ELF-1 (cell line): ENCODE measurements at regions not wholly inside any gene's neighbourhood (a gene's known extent, or its start where the extent isn't known, plus 50 kb on each side); places are given as distances from the start of the nearest gene placed in this dataset.

Experiments used
- DNase-seq: peaks from one replicate; pipeline ENCODE4 v3.0.0-alpha.2; 2016; ENCODE audit warnings: low read depth, low spot score

GRCh38 chr14:49381778-49382177 lies 204.4 kb downstream of the RPS29 start:
- no peak for DNase-seq

GRCh38 chr14:49367696-49368095 lies 218.5 kb downstream of the RPS29 start:
- no peak for DNase-seq

DNA sequence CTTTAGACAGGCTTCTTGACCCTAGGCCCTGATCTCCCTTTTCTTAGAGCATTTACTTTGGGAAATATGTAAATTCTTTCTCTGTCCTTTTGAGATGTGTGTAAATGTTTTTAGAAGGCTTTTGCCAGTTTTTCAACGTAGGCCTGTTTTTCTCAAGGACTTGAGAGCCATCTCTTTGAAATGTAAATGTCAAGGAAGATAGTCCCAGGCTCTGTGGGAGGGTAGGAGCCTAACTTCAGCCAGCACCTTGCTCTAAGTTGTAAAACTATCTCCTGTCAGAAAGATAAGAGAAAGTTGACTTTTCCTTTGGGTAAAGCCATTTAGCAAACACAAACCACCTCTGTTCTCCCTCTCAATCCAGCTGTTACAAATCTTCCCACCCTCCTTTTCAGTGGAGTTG lies 219.8 kb downstream of the RPS29 start:
- DNase-seq = peak; percentile 35

DNA sequence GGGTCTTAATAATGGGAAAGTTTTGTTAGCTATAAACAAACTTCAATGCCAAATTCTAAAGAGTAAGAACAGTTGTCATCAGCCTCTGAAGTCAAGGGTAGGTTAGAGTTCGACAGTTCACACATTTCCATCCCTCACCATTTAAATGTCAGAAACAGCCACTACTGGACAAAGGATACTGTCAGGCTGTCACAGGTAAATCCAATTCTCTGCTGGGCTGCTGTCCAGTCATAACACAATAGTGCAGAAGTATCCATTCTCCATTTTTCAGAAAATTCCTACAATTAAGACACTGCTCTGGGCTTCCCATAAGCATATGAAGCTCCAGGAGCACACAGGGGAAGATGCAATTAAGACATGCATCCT lies 221.4 kb downstream of the RPS29 start:
- DNase-seq = no peak

- DNase-seq = no peak
These were observed 222.1 kb downstream of the RPS29 start for GRCh38 chr14:49363821-49364751.

DNA sequence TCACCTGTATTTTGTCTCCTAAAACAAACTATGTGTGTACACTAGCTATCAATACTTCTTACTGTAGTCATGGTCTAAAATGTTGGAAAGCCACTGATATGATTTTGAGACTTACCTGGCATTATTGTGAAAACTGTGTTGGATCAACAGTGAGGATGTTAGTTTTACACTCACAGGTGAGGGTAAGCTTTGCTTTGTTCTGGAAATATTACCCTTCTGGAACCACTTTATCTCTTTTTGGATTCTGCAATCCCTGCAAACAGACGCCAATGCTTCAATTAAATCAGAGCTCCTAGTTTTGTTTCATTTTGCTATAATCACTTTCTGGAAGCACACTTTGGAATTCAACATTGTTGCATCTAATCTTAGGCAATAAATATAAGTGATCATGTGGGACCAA lies 223.3 kb downstream of the RPS29 start:
- no peak for DNase-seq

DNA sequence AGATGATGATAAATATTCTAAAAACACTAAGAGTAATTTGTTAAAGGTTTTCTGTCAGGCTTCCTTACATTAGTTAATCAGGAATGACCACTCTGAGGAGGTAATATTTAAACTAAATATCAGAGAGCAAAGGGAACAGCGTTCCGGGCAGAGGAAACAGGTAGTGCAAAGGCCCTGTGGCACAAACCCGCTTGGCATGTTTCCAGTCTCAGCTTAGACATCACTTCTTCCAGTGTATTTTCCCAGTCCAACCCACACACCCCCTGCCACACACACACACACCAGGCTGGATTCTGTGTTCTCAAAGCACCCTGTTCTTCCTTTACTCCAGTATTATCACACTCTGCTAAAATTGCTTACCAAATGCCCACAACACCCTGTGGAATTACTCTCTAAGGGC lies 247.1 kb downstream of the RPS29 start:
- no peak for DNase-seq

- no peak for DNase-seq
These were observed 266.4 kb downstream of the RPS29 start for GRCh38 chr14:49319810-49320209.

- DNase-seq = no peak
These were observed 270.6 kb downstream of the RPS29 start for GRCh38 chr14:49315570-49315969.

- no peak for DNase-seq
These were observed 271.4 kb downstream of the RPS29 start for GRCh38 chr14:49314737-49315136.

GRCh38 chr14:49313108-49313507 lies 273.1 kb downstream of the RPS29 start:
- no peak for DNase-seq

DNA sequence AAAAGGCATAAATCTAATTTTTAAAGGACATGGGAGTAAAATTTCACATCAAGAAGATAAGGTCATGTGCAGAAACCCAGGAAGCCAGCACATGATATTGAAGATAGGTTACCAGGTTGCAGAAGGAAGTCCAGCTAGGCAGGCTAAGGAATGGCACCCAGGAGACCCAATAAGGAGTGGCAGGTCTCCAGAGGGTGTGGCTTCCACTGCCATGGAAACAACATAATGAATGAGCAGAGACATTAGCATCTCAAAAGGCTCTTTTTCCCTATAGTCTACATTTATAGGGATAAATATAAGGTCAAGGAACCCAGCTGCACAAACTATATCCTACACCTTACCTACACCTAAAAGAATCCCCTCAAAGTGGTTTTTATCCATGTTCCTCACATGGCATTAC lies 275.9 kb downstream of the RPS29 start:
- DNase-seq = peak; percentile 1

DNA sequence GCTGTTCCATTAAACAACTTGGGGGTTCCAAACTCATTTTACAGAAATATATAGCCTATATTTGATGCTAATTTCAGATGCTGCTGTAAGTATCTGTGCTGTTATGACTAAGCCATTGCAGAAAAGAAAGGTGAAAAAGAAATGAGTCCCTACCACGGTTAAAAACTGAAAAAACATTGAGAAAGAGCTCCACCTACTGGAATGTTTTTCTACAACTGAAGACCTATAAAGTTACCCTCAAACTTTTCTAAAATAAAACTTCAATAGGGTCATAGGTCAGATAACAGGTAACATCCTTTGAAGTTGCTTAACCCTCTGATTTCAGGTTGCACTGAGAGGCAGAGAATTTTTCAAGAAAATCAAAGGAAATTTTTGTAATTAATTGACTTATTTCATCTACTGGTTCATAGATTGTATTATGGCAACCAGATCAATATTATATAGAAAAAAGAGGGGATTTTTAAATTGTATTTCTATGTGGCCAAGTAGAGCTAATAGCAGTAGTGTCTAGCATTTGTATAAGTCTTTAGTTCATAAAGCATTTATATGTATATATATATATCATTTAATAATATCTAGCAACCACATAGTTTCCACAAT lies 279.9 kb downstream of the RPS29 start:
- DNase-seq = peak; percentile 1

- peak; percentile 41 for DNase-seq
These were observed 282.1 kb downstream of the RPS29 start for GRCh38 chr14:49303946-49304516.

DNA sequence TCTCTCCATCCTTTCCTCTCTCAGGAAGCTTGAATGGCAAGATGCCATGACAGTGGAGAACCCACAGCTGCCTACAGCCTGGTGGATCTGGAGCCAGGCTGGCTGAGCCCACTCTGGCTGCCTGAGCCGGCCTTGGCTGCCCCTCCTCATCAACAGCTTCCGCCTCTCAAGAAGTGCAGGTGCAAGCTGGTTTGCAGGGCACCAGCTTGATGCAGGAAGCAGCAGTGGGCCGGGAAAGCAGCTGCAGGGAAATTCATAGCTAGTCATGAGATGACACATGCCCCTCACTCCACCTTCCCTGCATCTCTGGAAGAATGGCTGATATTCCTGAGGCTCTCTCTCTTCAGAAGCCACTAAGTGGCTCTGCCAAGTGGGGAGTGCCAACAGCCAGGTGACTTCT lies 289.1 kb downstream of the RPS29 start:
- DNase-seq = no peak

- DNase-seq = peak; percentile 14
These were observed 291.5 kb downstream of the RPS29 start for GRCh38 chr14:49294621-49295148.

DNA sequence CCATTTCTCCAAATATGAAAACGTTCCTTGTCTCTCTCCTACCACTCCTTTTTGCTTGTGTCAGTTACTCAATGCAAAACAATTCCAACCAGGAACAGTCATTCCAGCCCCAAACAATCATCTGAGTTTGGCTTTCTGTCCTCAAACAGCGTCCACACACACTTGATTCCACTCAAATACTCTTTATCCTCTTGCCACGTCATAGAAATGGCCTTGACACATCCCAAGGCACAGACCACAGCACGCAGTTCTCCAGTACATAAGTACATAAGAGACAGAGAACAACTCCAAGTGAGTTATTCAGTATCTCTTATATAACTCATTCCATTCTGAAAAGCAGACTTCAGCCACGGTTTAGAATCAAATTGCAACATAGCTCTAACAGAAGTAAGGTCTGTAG lies 299.2 kb downstream of the RPS29 start:
- no peak for DNase-seq

DNA sequence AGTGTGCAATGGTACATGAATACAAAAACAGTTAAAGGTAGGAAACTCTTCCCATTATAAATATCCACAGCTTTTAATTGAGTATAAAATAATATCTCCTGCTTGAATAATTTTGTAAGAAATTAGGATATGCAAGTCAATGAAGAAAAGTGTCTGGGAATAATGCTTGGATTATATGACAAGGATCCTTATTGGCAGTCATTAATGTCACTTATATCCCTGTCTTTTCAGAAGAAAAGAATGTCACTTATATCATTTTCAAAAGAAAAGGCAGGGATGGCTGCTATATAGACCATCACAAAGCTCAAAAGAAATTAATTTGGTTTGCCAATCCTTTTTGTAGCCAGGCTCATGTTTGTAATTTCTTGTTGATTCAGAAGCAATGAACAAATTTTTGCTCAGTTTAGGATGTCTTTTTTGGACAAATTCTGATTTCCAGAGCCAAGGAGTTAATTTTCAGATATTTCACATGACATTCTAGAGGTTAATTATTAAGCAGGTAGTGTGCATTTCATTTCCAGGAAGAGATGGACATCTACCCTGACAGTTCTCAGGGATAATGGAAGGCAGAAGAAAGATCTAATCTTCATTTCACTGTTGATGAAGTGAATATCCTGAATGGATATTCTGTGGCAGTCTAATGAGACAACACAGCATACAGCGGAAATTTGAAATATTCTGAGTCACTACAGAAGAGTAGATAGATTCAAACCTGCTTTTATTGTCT lies 299.8 kb downstream of the RPS29 start:
- no peak for DNase-seq

GRCh38 chr14:49280566-49280965 lies 305.6 kb downstream of the RPS29 start:
- DNase-seq = no peak

- DNase-seq = no peak
These were observed 335.7 kb downstream of the RPS29 start for GRCh38 chr14:49250517-49250916.

DNA sequence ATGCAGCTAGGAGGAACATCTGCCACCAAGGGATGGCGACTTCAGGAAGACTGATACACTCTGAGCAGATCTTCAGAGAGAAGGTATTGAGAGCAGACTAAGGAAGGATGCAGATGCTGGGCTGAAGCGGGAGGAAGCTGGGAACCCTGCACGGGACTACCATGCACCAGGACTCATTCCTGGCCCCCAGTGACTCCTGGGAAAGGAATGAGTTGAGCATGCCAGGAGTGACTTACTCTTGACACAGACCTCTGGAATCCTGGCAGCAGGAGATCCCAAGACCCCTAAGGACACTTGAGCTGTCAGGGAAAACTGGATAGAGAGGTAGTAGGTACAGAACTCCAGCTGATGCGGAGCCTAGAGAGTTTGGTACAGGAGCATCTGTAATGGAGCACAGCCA lies 336.1 kb downstream of the RPS29 start:
- no peak for DNase-seq

DNA sequence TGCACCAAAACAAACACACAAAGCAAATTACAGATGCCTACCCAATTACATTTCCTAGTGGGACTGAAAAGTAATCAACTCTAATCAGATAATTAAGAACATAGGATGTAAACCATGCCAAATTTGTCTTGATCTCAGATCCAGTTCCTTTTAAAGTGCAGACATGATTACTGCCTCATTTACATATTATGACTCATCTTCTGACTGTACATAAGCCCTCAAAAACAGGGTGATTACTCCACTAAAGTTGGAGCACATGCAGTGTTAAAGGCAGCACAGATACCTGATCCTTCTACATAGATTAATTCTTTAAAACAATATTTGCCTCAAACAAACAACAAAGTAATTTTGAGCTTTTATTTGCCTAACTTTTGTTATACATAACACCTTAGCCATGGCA lies 337.2 kb downstream of the RPS29 start:
- no peak for DNase-seq
